ENCODE measurements at regions not wholly inside any gene's neighbourhood (a gene's known extent, or its start where the extent isn't known, plus 50 kb on each side); places are given as distances from the start of the nearest gene placed in this dataset.

DNA sequence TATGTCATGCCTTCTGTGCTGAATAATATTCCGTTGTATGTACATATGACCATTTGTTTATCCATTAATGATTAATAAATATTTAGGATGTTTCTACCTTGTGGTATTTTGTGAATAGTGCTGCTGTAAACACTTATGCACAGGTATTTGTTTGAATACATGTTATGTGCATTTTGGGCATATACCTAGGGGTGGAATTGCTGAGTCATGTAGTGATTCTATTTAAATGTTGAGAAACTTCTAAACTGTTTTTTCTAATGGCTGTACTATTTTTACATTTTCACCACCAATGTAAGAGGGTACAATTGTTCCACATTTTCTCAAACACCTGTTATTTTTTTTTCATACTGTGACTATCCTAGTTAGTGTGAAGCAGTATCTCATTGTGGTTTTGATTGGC, 1318.6 kb downstream of the TECRL start:
- H3K27ac ChIP-seq (ENCODE audit: low read length), result no peak overlapping the region
- DNase-seq, result peak; percentile 18
- H3K9me2 ChIP-seq (replicated peaks; ENCODE audit: insufficient read depth, low read length), result no peaks in the 10 kb centered on the region
- no peak overlapping the region for H2AFZ ChIP-seq (ENCODE audit: low read length)
- no peaks in the 10 kb centered on the region for H3K27me3 ChIP-seq (replicated peaks; ENCODE audit: insufficient read depth, low read length)
- H3K36me3 ChIP-seq (replicated peaks; ENCODE audit: insufficient read depth, low read length), result no peaks in the 10 kb centered on the region
- no peak overlapping the region for H3K9ac ChIP-seq (ENCODE audit: low read length)
- no peaks in the 10 kb centered on the region for H4K20me1 ChIP-seq (ENCODE audit: insufficient read depth, low read length)
- H3K79me2 ChIP-seq (ENCODE audit: low read length), result no peaks in the 10 kb centered on the region
- TF ChIP-seq EZH2phosphoT487 (IDR thresholded peaks at IDR 0.05; ENCODE audit: low read length) (no peak), EZH2 (optimal IDR thresholded peaks at IDR 0.05; ENCODE audit: low read depth, low read length) (no peak), CTCF (IDR thresholded peaks at IDR 0.05; ENCODE audit: low read length) (no peak)
- H3K4me2 ChIP-seq (ENCODE audit: low read depth, low read length), result no peak overlapping the region
- H3F3A ChIP-seq (ENCODE audit: insufficient read depth, low read length), result no peaks in the 10 kb centered on the region
- no peak overlapping the region for H3K4me3 ChIP-seq (ENCODE audit: low read length)
- H3K4me1 ChIP-seq (ENCODE audit: low read length), result no peaks in the 10 kb centered on the region
- H3K9me3 ChIP-seq (replicated peaks; ENCODE audit: insufficient read depth, low read length), result no peaks in the 10 kb centered on the region

- Histone ChIP-seq H3K27ac (ENCODE audit: low read length) (no peak overlapping the region), H3F3A (ENCODE audit: insufficient read depth, low read length) (no peaks in the 10 kb centered on the region), H4K20me1 (ENCODE audit: insufficient read depth, low read length) (no peaks in the 10 kb centered on the region), H3K9ac (ENCODE audit: low read length) (no peak overlapping the region), H3K4me1 (ENCODE audit: low read length) (no peaks in the 10 kb centered on the region), H3K4me3 (ENCODE audit: low read length) (no peak overlapping the region), H2AFZ (ENCODE audit: low read length) (no peak overlapping the region), H3K36me3 (replicated peaks; ENCODE audit: insufficient read depth, low read length) (no peaks in the 10 kb centered on the region), H3K9me2 (replicated peaks; ENCODE audit: insufficient read depth, low read length) (no peaks in the 10 kb centered on the region), H3K4me2 (ENCODE audit: low read depth, low read length) (no peak overlapping the region), H3K9me3 (replicated peaks; ENCODE audit: insufficient read depth, low read length) (no peaks in the 10 kb centered on the region), H3K79me2 (ENCODE audit: low read length) (no peaks in the 10 kb centered on the region), H3K27me3 (replicated peaks; ENCODE audit: insufficient read depth, low read length) (no peaks in the 10 kb centered on the region)
- DNase-seq, result no peak
- TF ChIP-seq EZH2 (optimal IDR thresholded peaks at IDR 0.05; ENCODE audit: low read depth, low read length), result no peak
- no peak for TF ChIP-seq EZH2phosphoT487 (IDR thresholded peaks at IDR 0.05; ENCODE audit: low read length)
These were observed 1324.2 kb downstream of the TECRL start for GRCh38 chr4:63085091-63085490.

GRCh38 chr4:63080934-63081333, 1328.3 kb downstream of the TECRL start:
- no peaks in the 10 kb centered on the region for H3K9me3 ChIP-seq (replicated peaks; ENCODE audit: insufficient read depth, low read length)

More at GRCh38 chr4:63080934-63081333, 1328.3 kb downstream of the TECRL start:
- no peaks in the 10 kb centered on the region for H3F3A ChIP-seq (ENCODE audit: insufficient read depth, low read length)
- DNase-seq, result no peak
- no peaks in the 10 kb centered on the region for H3K36me3 ChIP-seq (replicated peaks; ENCODE audit: insufficient read depth, low read length)
- H3K27ac ChIP-seq (ENCODE audit: low read length), result no peak overlapping the region
- no peaks in the 10 kb centered on the region for H3K9me2 ChIP-seq (replicated peaks; ENCODE audit: insufficient read depth, low read length)
- no peaks in the 10 kb centered on the region for H3K79me2 ChIP-seq (ENCODE audit: low read length)
- no peak overlapping the region for H2AFZ ChIP-seq (ENCODE audit: low read length)
- no peak for TF ChIP-seq EZH2 (optimal IDR thresholded peaks at IDR 0.05; ENCODE audit: low read depth, low read length)
- no peak for TF ChIP-seq CTCF (IDR thresholded peaks at IDR 0.05; ENCODE audit: low read length)
- TF ChIP-seq EZH2phosphoT487 (IDR thresholded peaks at IDR 0.05; ENCODE audit: low read length), result no peak
- no peak overlapping the region for H3K4me3 ChIP-seq (ENCODE audit: low read length)
- no peaks in the 10 kb centered on the region for H4K20me1 ChIP-seq (ENCODE audit: insufficient read depth, low read length)
- H3K9ac ChIP-seq (ENCODE audit: low read length), result no peak overlapping the region
- no peak overlapping the region for H3K4me2 ChIP-seq (ENCODE audit: low read depth, low read length)
- no peaks in the 10 kb centered on the region for H3K27me3 ChIP-seq (replicated peaks; ENCODE audit: insufficient read depth, low read length)
- no peaks in the 10 kb centered on the region for H3K4me1 ChIP-seq (ENCODE audit: low read length)
